ENCODE measurements at regions not wholly inside any gene's neighbourhood (a gene's known extent, or its start where the extent isn't known, plus 50 kb on each side); places are given as distances from the start of the nearest gene placed in this dataset.

GRCh38 chr10:14453593-14453992 lies 122.9 kb upstream of the FRMD4A start:
- H3K9me3 ChIP-seq (replicated peaks in 1 of 3) = no peaks in the 10 kb centered on the region
- H3K27ac ChIP-seq = no peak overlapping the region
- no peak overlapping the region for H3K4me3 ChIP-seq
- 76 to 86% (median 85%) methylated on average over 4 of the region's 4 CpGs for WGBS, 4 donors
- H3K4me1 ChIP-seq (replicated peaks in 1 of 2) = peaks cover 0 to 8% of the 10 kb centered on the region in 2 donors
- no peaks in the 10 kb centered on the region for H3K27me3 ChIP-seq
- H3K36me3 ChIP-seq (replicated peaks in 1 of 2) = no peaks in the 10 kb centered on the region
- intact Hi-C loops (cut with DNase I) = no loop called here
- DNase-seq = no peak
- TF ChIP-seq CTCF (IDR thresholded peaks at IDR 0.05) (no peak), POLR2A (IDR thresholded peaks at IDR 0.05) (no peak)

GRCh38 chr10:14451341-14451740 lies 120.6 kb upstream of the FRMD4A start:
- Histone ChIP-seq H3K4me3 (no peak overlapping the region), H3K36me3 (replicated peaks in 1 of 2) (no peaks in the 10 kb centered on the region), H3K27ac (no peak overlapping the region), H3K9me3 (replicated peaks in 1 of 3) (no peaks in the 10 kb centered on the region), H3K27me3 (no peaks in the 10 kb centered on the region), H3K4me1 (replicated peaks in 1 of 2) (peaks cover 0 to 8% of the 10 kb centered on the region in 2 donors)
- WGBS, 4 donors = 81 to 92% (median 86%) methylated on average over 6 of the region's 6 CpGs
- DNase-seq = no peak
- intact Hi-C loops (cut with DNase I) = no loop called here
- TF ChIP-seq POLR2A (IDR thresholded peaks at IDR 0.05) (no peak), CTCF (IDR thresholded peaks at IDR 0.05) (no peak)

DNA sequence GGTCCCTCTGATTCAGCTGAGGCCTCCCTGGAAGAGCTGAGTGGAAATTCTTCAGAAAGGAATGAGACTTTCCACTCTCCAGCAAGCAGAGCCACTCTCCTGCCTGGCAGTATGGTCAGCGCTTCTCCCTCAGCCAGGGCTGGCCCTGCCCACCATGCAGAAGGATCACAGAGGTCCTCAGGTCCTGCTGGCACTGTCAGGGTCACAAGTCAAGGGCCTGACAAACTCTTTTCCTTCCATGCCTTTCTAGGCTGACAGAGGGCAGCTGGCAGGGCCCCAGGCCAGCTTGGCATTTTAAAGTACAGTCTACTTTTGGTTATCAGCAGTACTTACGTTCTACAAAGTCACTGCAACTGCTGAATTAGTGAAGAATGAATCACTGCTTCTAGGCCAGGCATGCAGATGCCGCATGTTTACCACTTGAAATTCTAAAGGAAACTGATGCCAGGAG lies 119.3 kb upstream of the FRMD4A start:
- H3K4me1 ChIP-seq (replicated peaks in 1 of 2) = peaks cover 0 to 8% of the 10 kb centered on the region in 2 donors
- H3K27ac ChIP-seq = peak overlapping the region in 2 of 5 donors; percentile 37 to 88
- 50 to 62% (median 60%) methylated on average over 2 to 3 of the region's 3 CpGs for WGBS, 4 donors

GRCh38 chr10:14449293-14449815 lies 118.6 kb upstream of the FRMD4A start:
- no peaks in the 10 kb centered on the region for H3K27me3 ChIP-seq
- H3K9me3 ChIP-seq (replicated peaks in 1 of 3) = no peaks in the 10 kb centered on the region
- WGBS, 4 donors = 78 to 95% (median 93%) methylated on average over 3 of the region's 3 CpGs
- peaks cover 0 to 8% of the 10 kb centered on the region in 2 donors for H3K4me1 ChIP-seq (replicated peaks in 1 of 2)
- no peak for DNase-seq
- H3K36me3 ChIP-seq (replicated peaks in 1 of 2) = no peaks in the 10 kb centered on the region
- no peak overlapping the region for H3K4me3 ChIP-seq
- intact Hi-C loops (cut with DNase I) = no loop called here
- TF ChIP-seq CTCF (IDR thresholded peaks at IDR 0.05) (no peak), POLR2A (IDR thresholded peaks at IDR 0.05) (no peak)
- no peak overlapping the region for H3K27ac ChIP-seq

More for the DNA sequence above, 119.3 kb upstream of the FRMD4A start:
- intact Hi-C loops (cut with DNase I) = no loop called here
- Histone ChIP-seq H3K9me3 (replicated peaks in 1 of 3) (no peaks in the 10 kb centered on the region), H3K36me3 (replicated peaks in 1 of 2) (no peaks in the 10 kb centered on the region), H3K27me3 (no peaks in the 10 kb centered on the region), H3K4me3 (no peak overlapping the region)
- TF ChIP-seq CTCF (IDR thresholded peaks at IDR 0.05) = no peak
- TF ChIP-seq POLR2A (IDR thresholded peaks at IDR 0.05) = no peak
- DNase-seq = peak; percentile 27 to 76 (median 59)
